Aorta (tissue), 5 donors: ENCODE measurements at regions not wholly inside any gene's neighbourhood (a gene's known extent, or its start where the extent isn't known, plus 50 kb on each side); places are given as distances from the start of the nearest gene placed in this dataset.

Experiments
- ATAC-seq: fragments of 200-7000 bp; cut with Tn5 transposase; one replicate; pipeline ENCODE4 v1.9.1; 2022; ENCODE audit warnings: moderate library complexity; ENCODE audit not compliant: low FRiP score
- DNase-seq, 2 donors: peaks; one replicate each; pipeline ENCODE4 v3.0.0-alpha.2; 2020
- H3K27ac ChIP-seq, 2 donors: one replicate each; pipeline ENCODE4 v1.5.1; 2013; ENCODE audit warnings: low read length in 2 of 2, mild to moderate bottlenecking in 2 of 2, moderate library complexity in 2 of 2, control low read depth in 1 of 2, inconsistent platforms in 1 of 2, low read depth in 1 of 2
- H3K27me3 ChIP-seq, 2 donors: one replicate each; pipeline ENCODE4 v1.6.1; 2013; ENCODE audit warnings: control low read depth in 1 of 2, low read length in 1 of 2, mild to moderate bottlenecking in 1 of 2, moderate library complexity in 1 of 2; ENCODE audit not compliant: insufficient read depth in 2 of 2, control insufficient read depth in 1 of 2
- H3K36me3 ChIP-seq, 2 donors: one replicate each; pipeline ENCODE4 v1.6.1; 2013; ENCODE audit warnings: control low read depth in 1 of 2, low read length in 1 of 2, mild to moderate bottlenecking in 1 of 2; ENCODE audit not compliant: insufficient read depth in 2 of 2, control insufficient read depth in 1 of 2
- H3K4me1 ChIP-seq, 2 donors: one replicate each; pipeline ENCODE4 v1.6.1; 2013; ENCODE audit warnings: low read length in 2 of 2, control low read depth in 1 of 2, mild to moderate bottlenecking in 1 of 2, moderate library complexity in 1 of 2; ENCODE audit not compliant: insufficient read depth in 2 of 2, control insufficient read depth in 1 of 2
- H3K4me3 ChIP-seq, 2 donors: one replicate each; pipeline ENCODE4 v1.5.1; 2013; ENCODE audit warnings: low read length in 2 of 2, control low read depth in 1 of 2, mild to moderate bottlenecking in 1 of 2
- H3K9me3 ChIP-seq: one replicate; pipeline ENCODE4 v1.6.1; 2013; ENCODE audit warnings: mild to moderate bottlenecking, low read length; ENCODE audit not compliant: control insufficient read depth
- WGBS, 2 donors: extraction: QIAGEN DNeasy Blood & Tissue Kit; methylation state at CpG; one replicate each; pipeline ENCODE4 v1.1.7; 2013; 5-methylcytosine and 5-hydroxymethylcytosine counted together
- intact Hi-C, 2 donors: fragments of 100-400 bp; cut with DNase I; formaldehyde crosslinking; loops; one replicate each; pipeline versions ENCODE4 v1.14.2 to v1.15.0; 2022
- donor health status: healthy with polysubstance abuse.
- donor health status: Bipolar disorder and iron deficiency.
- donor health status: DM: no; HTN: no; CAD: no.
- donor health status: DM: no; HTN: no; CAD: no.
- donor health status: DM: yes; HTN: yes; CAD: no.

DNA sequence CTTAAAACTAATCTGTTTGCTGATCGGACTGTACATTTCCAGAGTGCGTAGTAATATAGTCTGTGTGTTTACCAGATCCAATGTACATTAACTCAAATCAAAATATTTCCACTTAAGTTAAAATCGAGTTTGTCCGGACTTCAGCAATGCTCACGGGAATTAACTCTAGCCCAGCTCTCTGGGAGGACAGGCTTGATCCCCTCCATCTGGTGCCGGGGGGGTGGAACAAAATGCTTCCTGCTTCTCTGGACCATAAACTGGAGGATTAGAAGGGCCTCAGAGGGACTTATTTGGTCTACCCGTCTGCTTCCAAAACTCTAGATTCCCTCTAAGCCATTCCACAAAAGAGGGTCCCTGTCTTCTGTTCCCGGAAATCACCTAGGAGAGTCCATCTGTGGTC lies 511.2 kb downstream of the BUD13 start:
- Histone ChIP-seq H3K9me3 (no peaks in the 10 kb centered on the region), H3K27ac (no peak overlapping the region), H3K4me3 (no peak overlapping the region), H3K4me1 (no peaks in the 10 kb centered on the region), H3K27me3 (no peaks in the 10 kb centered on the region), H3K36me3 (no peaks in the 10 kb centered on the region)
- ATAC-seq (no peak), DNase-seq (no peak)
- WGBS, 2 donors, result 55 to 61% methylated on average over 8 of the region's 8 CpGs
- intact Hi-C loops, result no loop called here

DNA sequence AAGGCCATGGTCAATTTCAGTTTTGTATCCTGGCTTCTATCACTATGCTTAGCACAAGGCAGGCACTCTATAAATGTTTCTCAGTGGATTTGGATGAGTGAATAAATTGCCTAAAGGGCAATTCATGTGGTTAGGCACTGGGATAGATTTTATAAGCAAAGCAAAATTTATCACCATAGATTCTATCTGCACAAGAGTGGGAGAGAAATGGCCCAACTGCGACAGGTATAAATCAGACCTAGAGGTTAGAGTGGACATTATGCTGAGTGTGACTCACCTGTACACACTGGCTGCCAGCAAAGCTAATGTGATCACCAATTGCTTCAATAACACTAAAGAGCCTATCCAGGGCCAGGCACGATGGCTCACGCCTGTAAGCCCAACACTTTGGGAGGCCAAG lies 514.0 kb downstream of the BUD13 start:
- Histone ChIP-seq H3K4me3 (no peak overlapping the region), H3K36me3 (no peaks in the 10 kb centered on the region), H3K9me3 (no peaks in the 10 kb centered on the region), H3K27ac (no peak overlapping the region), H3K4me1 (no peaks in the 10 kb centered on the region), H3K27me3 (no peaks in the 10 kb centered on the region)
- DNase-seq (no peak), ATAC-seq (no peak)
- intact Hi-C loops, result no loop called here
- WGBS, 2 donors, result 83 to 86% methylated on average over 3 of the region's 3 CpGs

DNA sequence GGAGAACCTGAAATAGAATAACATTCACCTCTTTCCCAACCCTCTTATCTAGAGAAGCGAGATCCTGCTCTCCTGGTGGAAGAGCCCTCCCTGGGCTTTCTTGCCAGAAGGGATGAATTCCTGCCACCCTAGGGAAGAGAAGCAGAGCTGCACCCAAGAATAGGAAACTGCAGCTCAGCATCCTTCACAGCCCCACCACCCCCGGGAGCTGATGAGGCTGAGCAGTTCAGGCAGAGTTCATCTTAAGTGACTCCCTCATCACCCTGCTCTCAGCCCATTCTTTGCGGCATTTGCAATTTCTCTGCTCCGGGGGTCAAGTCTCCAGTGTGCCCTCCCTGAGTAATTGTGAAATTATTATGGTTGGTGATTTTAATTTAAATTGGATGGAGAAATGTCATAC lies 514.9 kb downstream of the BUD13 start:
- WGBS, 2 donors, result 62 to 65% methylated on average over 4 of the region's 4 CpGs
- no peaks in the 10 kb centered on the region for H3K4me1 ChIP-seq
- H3K9me3 ChIP-seq, result peaks cover 1% of the 10 kb centered on the region
- H3K4me3 ChIP-seq, result no peak overlapping the region
- no peaks in the 10 kb centered on the region for H3K27me3 ChIP-seq
- ATAC-seq, result no peak
- no peak for DNase-seq
- H3K27ac ChIP-seq, result no peak overlapping the region
- H3K36me3 ChIP-seq, result no peaks in the 10 kb centered on the region
- intact Hi-C loops, result no loop called here

DNA sequence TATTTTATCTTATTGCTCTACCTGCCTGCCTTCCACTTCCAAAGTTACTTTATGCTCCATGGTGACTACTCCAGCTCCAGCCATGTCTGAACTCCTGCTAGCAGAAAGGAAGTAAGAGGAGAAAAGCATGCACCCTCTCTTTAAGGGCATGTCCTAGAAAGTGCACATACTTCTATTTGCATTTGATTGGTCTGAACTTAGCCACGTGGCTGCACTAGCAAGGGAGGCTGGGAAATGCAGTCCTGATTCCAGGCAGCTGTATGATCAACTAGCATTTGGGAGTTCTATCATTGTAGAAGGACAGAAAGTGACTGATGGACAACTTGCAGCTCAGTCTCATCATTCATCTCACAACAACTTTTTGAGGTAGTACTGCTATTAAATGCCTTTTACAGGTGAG lies 515.7 kb downstream of the BUD13 start:
- no peak for ATAC-seq
- H3K36me3 ChIP-seq, result no peaks in the 10 kb centered on the region
- peaks cover 2% of the 10 kb centered on the region for H3K9me3 ChIP-seq
- WGBS, 2 donors, result 0 to 6% methylated on average over 1 of the region's 1 CpG
- DNase-seq, result no peak
- intact Hi-C loops, result no loop called here
- H3K27ac ChIP-seq, result no peak overlapping the region
- no peaks in the 10 kb centered on the region for H3K4me1 ChIP-seq
- H3K27me3 ChIP-seq, result no peaks in the 10 kb centered on the region
- no peak overlapping the region for H3K4me3 ChIP-seq

DNA sequence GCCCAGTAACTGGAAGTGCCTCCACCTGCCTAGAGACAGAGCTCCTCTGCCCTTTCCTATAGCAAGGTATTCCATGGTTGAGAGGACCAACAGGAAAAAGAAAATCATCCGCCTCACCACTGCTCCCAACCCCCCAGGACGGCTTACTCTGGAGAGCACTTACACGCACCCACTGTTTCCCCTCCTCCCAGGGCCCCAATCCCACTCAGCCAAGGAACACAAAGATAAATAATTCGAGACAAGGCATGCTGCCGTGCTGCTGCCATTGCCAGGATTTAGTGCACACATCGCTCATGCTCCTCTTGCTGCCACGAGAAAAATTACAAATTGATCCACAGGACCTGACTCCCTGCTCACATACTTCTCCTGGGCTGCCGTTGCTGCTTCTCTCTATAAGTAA lies 516.6 kb downstream of the BUD13 start:
- Histone ChIP-seq H3K27me3 (no peaks in the 10 kb centered on the region), H3K27ac (no peak overlapping the region), H3K36me3 (no peaks in the 10 kb centered on the region), H3K4me1 (no peaks in the 10 kb centered on the region), H3K9me3 (peaks cover 3% of the 10 kb centered on the region), H3K4me3 (no peak overlapping the region)
- WGBS, 2 donors, result 1 to 9% methylated on average over 8 of the region's 8 CpGs
- intact Hi-C loops, result no loop called here
- ATAC-seq (no peak), DNase-seq (no peak)

DNA sequence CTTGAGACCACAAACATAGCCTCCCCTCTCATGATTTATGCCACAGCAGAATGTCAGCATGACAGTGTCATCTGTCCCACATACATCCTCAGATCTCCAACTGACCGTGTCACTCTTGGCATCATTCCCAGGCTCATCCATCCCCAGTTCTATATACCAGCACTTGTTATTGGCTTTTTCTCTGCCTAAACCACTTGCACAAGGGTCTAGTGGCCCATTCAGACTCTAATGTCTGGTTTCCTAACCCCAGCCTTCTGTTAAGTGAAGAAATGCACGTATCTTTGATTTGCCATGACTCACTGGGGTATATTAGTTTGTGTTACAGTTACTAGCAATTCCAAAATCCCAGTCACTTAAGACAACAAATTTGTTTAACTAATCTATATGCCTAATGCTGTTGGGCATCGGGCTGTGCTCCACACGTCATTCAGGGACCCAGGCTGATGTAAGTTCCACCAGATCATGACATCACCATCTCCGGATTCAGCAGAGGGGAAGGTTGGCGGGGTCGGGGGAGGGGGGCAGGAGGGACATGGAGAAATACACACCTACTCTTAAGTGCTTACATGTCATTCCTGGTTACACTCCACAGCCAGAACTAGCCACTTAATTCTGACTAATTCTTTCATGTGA lies 517.4 kb downstream of the BUD13 start:
- Histone ChIP-seq H3K27ac (no peak overlapping the region), H3K9me3 (peaks cover 3% of the 10 kb centered on the region), H3K27me3 (no peaks in the 10 kb centered on the region), H3K4me1 (no peaks in the 10 kb centered on the region), H3K4me3 (no peak overlapping the region), H3K36me3 (no peaks in the 10 kb centered on the region)
- intact Hi-C loops, result no loop called here
- 59 to 66% methylated on average over 7 of the region's 7 CpGs for WGBS, 2 donors
- ATAC-seq (no peak), DNase-seq (no peak)

DNA sequence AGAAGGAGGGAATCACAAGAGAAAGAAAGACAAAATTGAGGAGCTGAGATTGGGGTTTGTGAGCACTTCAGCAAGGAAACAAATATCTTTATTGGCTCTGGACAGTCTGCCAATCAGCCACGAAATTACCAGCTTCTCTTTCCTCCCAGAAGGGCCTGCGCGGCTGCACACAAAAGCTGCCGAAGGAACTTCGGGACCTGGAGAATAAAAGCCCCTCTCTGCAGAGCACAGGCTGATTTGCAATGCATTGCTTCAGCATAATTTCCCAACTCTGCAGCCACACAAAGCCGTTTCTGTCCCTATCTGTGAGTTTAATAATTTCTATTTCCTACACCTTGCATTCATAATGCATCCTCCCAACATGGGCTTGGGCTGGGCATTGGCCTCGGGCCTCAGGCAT lies 522.6 kb downstream of the BUD13 start:
- H3K36me3 ChIP-seq, result no peaks in the 10 kb centered on the region
- H3K4me1 ChIP-seq, result no peaks in the 10 kb centered on the region
- WGBS, 2 donors, result 86 to 90% methylated on average over 7 of the region's 7 CpGs
- intact Hi-C loops, result no loop called here
- no peak overlapping the region for H3K4me3 ChIP-seq
- ATAC-seq, result no peak
- peaks cover 3% of the 10 kb centered on the region for H3K9me3 ChIP-seq
- H3K27me3 ChIP-seq, result no peaks in the 10 kb centered on the region
- no peak overlapping the region for H3K27ac ChIP-seq
- no peak for DNase-seq

DNA sequence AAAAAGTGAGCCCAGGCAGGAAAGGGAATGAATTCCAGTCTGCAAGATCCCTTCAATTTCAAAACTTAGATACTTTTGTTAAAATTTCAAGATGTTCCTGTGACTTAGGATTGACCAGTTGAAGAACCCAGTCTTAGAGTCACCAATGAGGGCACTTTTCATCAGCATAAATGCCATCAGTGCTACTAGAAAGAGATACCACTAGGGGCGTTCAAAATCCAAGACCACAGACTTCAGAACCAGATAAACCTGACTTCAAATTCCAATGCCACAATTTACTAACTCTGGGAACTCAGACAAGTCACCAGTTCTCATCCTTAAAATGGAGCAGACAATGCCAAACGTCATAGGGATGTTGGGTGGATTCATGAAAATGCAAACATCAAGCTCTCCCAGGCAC lies 523.2 kb downstream of the BUD13 start:
- DNase-seq, result no peak
- H3K9me3 ChIP-seq, result peaks cover 3% of the 10 kb centered on the region
- WGBS, 2 donors, result 62 to 72% methylated on average over 2 of the region's 2 CpGs
- H3K4me1 ChIP-seq, result no peaks in the 10 kb centered on the region
- H3K27me3 ChIP-seq, result no peaks in the 10 kb centered on the region
- ATAC-seq, result no peak
- no peak overlapping the region for H3K27ac ChIP-seq
- H3K36me3 ChIP-seq, result no peaks in the 10 kb centered on the region
- no peak overlapping the region for H3K4me3 ChIP-seq
- intact Hi-C loops, result no loop called here

DNA sequence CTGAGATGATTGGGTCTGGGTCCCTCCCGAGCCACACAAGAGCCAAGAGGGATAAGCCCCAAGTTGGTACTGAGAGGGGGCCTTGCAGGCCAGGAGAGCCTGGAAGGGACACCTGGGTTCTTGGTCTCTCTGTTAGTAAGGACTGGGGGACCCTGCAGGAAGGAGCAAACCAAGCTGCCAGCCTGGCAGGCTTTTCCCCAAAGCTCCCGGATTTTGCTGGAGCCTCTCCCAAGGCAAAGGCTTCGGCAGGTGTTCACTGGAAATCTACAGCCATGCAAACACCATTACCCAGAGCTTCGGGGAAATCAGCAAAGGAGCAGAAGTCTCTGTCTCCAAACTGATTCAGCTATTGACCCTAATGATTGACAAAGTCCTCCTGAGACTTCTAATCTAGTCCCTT lies 527.9 kb downstream of the BUD13 start:
- intact Hi-C loops, result no loop called here
- H3K36me3 ChIP-seq, result no peaks in the 10 kb centered on the region
- 78 to 79% methylated on average over 4 of the region's 4 CpGs for WGBS, 2 donors
- DNase-seq (no peak), ATAC-seq (no peak)
- H3K27ac ChIP-seq, result no peak overlapping the region
- no peaks in the 10 kb centered on the region for H3K27me3 ChIP-seq
- H3K4me3 ChIP-seq, result no peak overlapping the region
- no peaks in the 10 kb centered on the region for H3K9me3 ChIP-seq
- no peaks in the 10 kb centered on the region for H3K4me1 ChIP-seq
